ENCODE measurements at regions not wholly inside any gene's neighbourhood (a gene's known extent, or its start where the extent isn't known, plus 50 kb on each side); places are given as distances from the start of the nearest gene placed in this dataset.

GRCh38 chr9:81474125-81474524 is 215.2 kb downstream of the TLE1 start:
- TF ChIP-seq EZH2phosphoT487 (IDR thresholded peaks at IDR 0.05; ENCODE audit: low read depth, severe bottlenecking, unreplicated experiment), result no peak
- TF ChIP-seq, protein P1, sequence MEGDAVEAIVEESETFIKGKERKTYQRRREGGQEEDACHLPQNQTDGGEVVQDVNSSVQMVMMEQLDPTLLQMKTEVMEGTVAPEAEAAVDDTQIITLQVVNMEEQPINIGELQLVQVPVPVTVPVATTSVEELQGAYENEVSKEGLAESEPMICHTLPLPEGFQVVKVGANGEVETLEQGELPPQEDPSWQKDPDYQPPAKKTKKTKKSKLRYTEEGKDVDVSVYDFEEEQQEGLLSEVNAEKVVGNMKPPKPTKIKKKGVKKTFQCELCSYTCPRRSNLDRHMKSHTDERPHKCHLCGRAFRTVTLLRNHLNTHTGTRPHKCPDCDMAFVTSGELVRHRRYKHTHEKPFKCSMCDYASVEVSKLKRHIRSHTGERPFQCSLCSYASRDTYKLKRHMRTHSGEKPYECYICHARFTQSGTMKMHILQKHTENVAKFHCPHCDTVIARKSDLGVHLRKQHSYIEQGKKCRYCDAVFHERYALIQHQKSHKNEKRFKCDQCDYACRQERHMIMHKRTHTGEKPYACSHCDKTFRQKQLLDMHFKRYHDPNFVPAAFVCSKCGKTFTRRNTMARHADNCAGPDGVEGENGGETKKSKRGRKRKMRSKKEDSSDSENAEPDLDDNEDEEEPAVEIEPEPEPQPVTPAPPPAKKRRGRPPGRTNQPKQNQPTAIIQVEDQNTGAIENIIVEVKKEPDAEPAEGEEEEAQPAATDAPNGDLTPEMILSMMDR (IDR thresholded peaks at IDR 0.05; ENCODE audit: poor library complexity), result no peak

All from hepatocyte (in vitro differentiated cells).